HCT116 (cell line): ENCODE measurements at regions not wholly inside any gene's neighbourhood (a gene's known extent, or its start where the extent isn't known, plus 50 kb on each side); places are given as distances from the start of the nearest gene placed in this dataset.

Experiments used
- ATAC-seq: fragments of 200-7000 bp; cut with Tn5 transposase; 2 replicates; pipeline ENCODE4 v1.9.1; 2020; ENCODE audit warnings: mild to moderate bottlenecking, moderate library complexity
- BruUV-seq: library from RNA; stranded (reverse); fragments of 400-500 nt; replicated peaks from 2 replicates; lab custom pipeline; 2021; lab: Mats Ljungman, UMichigan
- CTCF ChIA-PET: fragments of 300-600 bp; sonication (Branson Sonifier 250); formaldehyde crosslinking; loops from one replicate; lab custom pipeline; 2021; ENCODE audit warnings: antibody characterized with exemption; lab: Charles Lee
- POLR2A ChIA-PET: fragments of 300-600, 350-600 bp; sonication (Branson Sonifier 250); formaldehyde crosslinking; loops from one replicate; lab custom pipeline; 2021; ENCODE audit warnings: antibody characterized with exemption; lab: Charles Lee
- RAD21 ChIA-PET, 2 experiments: fragments of 300-600 bp; sonication (Branson Sonifier 250); formaldehyde crosslinking; loops; one replicate each; lab custom pipeline; 2023; ENCODE audit warnings: low total read pairs in 2 of 2; ENCODE audit not compliant: uncharacterized antibody in 2 of 2, unreplicated experiment in 2 of 2, low non-redundant PET in 1 of 2; lab: Charles Lee
- DNase-seq: peaks from one replicate; pipeline ENCODE4 v3.0.0-alpha.2; 2010; ENCODE audit warnings: low read depth, low spot score
- H2AFZ ChIP-seq: fragments of 200-600 bp; shearing (Covaris generic), sonication (generic); 2 replicates; pipeline ENCODE4 v1.6.1; 2017; ENCODE audit warnings: low read depth, mixed run types, mixed read lengths, antibody characterized with exemption, low read length; ENCODE audit not compliant: poor library complexity, severe bottlenecking
- H3K27ac ChIP-seq: 2 replicates; pipeline ENCODE4 v1.5.1; 2012; ENCODE audit warnings: low read depth, low read length
- H3K27me3 ChIP-seq: fragments of 200-600 bp; sonication (generic); 2 replicates; pipeline ENCODE4 v1.6.1; 2016; ENCODE audit warnings: mixed run types, low read length, mixed read lengths; ENCODE audit not compliant: insufficient read depth
- H3K36me3 ChIP-seq, 2 experiments: fragments of 200-500 bp in 1 of 2; fragments of 200-600 bp in 1 of 2; sonication (Bioruptor generic) in 1 of 2; sonication (generic) in 1 of 2; 2 replicates each; pipeline versions ENCODE4 v1.5.1 to v1.6.1; 2014 to 2016; ENCODE audit warnings: low read length in 2 of 2, inconsistent platforms in 1 of 2, mixed read lengths in 1 of 2, mixed run types in 1 of 2; ENCODE audit not compliant: insufficient read depth in 2 of 2, control insufficient read depth in 1 of 2
- H3K4me1 ChIP-seq, 2 experiments: fragments of 200-600 bp in 1 of 2; sonication (generic) in 1 of 2; 2 replicates each; pipeline versions ENCODE4 v1.5.1 to v1.6.1; 2012 to 2017; ENCODE audit warnings: low read length in 2 of 2, inconsistent platforms in 1 of 2, mild to moderate bottlenecking in 1 of 2, mixed read lengths in 1 of 2, mixed run types in 1 of 2, moderate library complexity in 1 of 2; ENCODE audit not compliant: insufficient read depth in 2 of 2, control insufficient read depth in 1 of 2
- H3K4me2 ChIP-seq: fragments of 200-600 bp; sonication (generic); 2 replicates; pipeline ENCODE4 v1.6.1; 2017; ENCODE audit warnings: mixed run types, low read length, mixed read lengths
- H3K4me3 ChIP-seq, 2 experiments: fragments of 200-600 bp in 1 of 2; sonication (generic) in 1 of 2; replicated peaks in 1 of 2; 2 replicates each; pipeline ENCODE4 v1.5.1; 2011 to 2016; ENCODE audit warnings: low read length in 2 of 2, control low read depth in 1 of 2, low read depth in 1 of 2, mild to moderate bottlenecking in 1 of 2, mixed read lengths in 1 of 2, mixed run types in 1 of 2
- H3K79me2 ChIP-seq: fragments of 200-600 bp; sonication (generic); 2 replicates; pipeline ENCODE4 v1.6.1; 2017; ENCODE audit warnings: mild to moderate bottlenecking, mixed run types, low read length, moderate library complexity, mixed read lengths; ENCODE audit not compliant: insufficient read depth
- H3K9ac ChIP-seq: fragments of 200-600 bp; sonication (generic); 2 replicates; pipeline ENCODE4 v1.6.1; 2016; ENCODE audit warnings: low read length, mixed read lengths
- H3K9me2 ChIP-seq: fragments of 200-600 bp; sonication (generic), shearing (Covaris generic); 2 replicates; pipeline ENCODE4 v1.6.1; 2017; ENCODE audit warnings: mixed run types, mild to moderate bottlenecking, moderate library complexity; ENCODE audit not compliant: insufficient read depth
- H3K9me3 ChIP-seq, 2 experiments: fragments of 200-500 bp in 1 of 2; fragments of 200-600 bp in 1 of 2; sonication (Bioruptor generic) in 1 of 2; sonication (generic) in 1 of 2; 2 replicates each; pipeline ENCODE4 v1.6.1; 2014 to 2017; ENCODE audit warnings: low read length in 2 of 2, mixed read lengths in 2 of 2, inconsistent platforms in 1 of 2, low read depth in 1 of 2, mild to moderate bottlenecking in 1 of 2, mixed run types in 1 of 2, moderate library complexity in 1 of 2; ENCODE audit not compliant: control insufficient read depth in 1 of 2, insufficient read depth in 1 of 2
- H4K20me1 ChIP-seq: fragments of 200-600 bp; sonication (generic), shearing (Covaris generic); 2 replicates; pipeline ENCODE4 v1.6.1; 2017; ENCODE audit warnings: mixed run types, mild to moderate bottlenecking, moderate library complexity; ENCODE audit not compliant: insufficient read depth
- ATF3 ChIP-seq: IDR thresholded peaks from 2 replicates; pipeline ENCODE4 v1.6.1; 2012
- ELF1 ChIP-seq: IDR thresholded peaks from 2 replicates; pipeline ENCODE4 v1.6.1; 2012; ENCODE audit warnings: low read depth, borderline replicate concordance
- EZH2 ChIP-seq: fragments of 200-600 bp; sonication (generic); IDR thresholded peaks from 2 replicates; pipeline ENCODE4 v1.6.1; 2017; ENCODE audit warnings: antibody characterized with exemption, mixed run types
- FOSL1 ChIP-seq: IDR thresholded peaks from 2 replicates; pipeline ENCODE4 v1.6.1; 2012; ENCODE audit warnings: low read depth
- POLR2A ChIP-seq: IDR thresholded peaks from 2 replicates; pipeline ENCODE4 v1.7.0; 2011; ENCODE audit warnings: borderline replicate concordance; ENCODE audit not compliant: insufficient read depth, insufficient read length; ENCODE audit errors: extremely low read depth
- RAD21 ChIP-seq: IDR thresholded peaks from 2 replicates; pipeline ENCODE4 v1.6.1; 2012; ENCODE audit warnings: low read depth, mild to moderate bottlenecking
- REST ChIP-seq: IDR thresholded peaks from 2 replicates; pipeline ENCODE4 v1.6.1; 2012; ENCODE audit warnings: low read depth
- SRF ChIP-seq: IDR thresholded peaks from 2 replicates; pipeline ENCODE4 v1.6.1; 2012; ENCODE audit warnings: low read depth
- ZFX ChIP-seq: fragments of 450-650 bp; IDR thresholded peaks from 2 replicates; pipeline ENCODE4 v1.6.1; 2017
- ZNF274 ChIP-seq: fragments of 200-500 bp; sonication (Bioruptor generic); IDR thresholded peaks from 2 replicates; pipeline ENCODE4 v1.6.1; 2014; ENCODE audit warnings: mild to moderate bottlenecking, low read depth, low read length, inconsistent platforms
- intact Hi-C: fragments of 100-400 bp; cut with micrococcal nuclease; formaldehyde crosslinking; loops from 2 replicates; pipeline ENCODE4 v1.10.0; 2022
- TF ChIP-seq, protein P1 (sequence below): IDR thresholded peaks from 2 replicates; pipeline ENCODE4 v1.6.1; 2012
- TF ChIP-seq, protein P2 (sequence below), 3 experiments: fragments of 200-600 bp in 1 of 3; sonication (generic) in 1 of 3; IDR thresholded peaks in 2 of 3; conservative IDR thresholded peaks in 1 of 3; 2 replicates each; pipeline ENCODE4 v1.5.1; 2012 to 2017; ENCODE audit warnings: low read depth in 2 of 3, low read length in 2 of 3, antibody characterized with exemption in 1 of 3, borderline replicate concordance in 1 of 3, control low read depth in 1 of 3, mild to moderate bottlenecking in 1 of 3, mixed read lengths in 1 of 3, mixed run types in 1 of 3, moderate library complexity in 1 of 3; ENCODE audit not compliant: insufficient read depth in 1 of 3

- ATAC-seq, result peak; percentile 9
- TSS peak; percentile 84 for BruUV-seq
- intact Hi-C loops, result loop anchor here (1.0 to 5.0 kb wide), 6 partner anchors 9 to 949 kb away; a partner anchor contains a TSS
- H3K4me3 ChIP-seq, result peak overlapping the region; percentile 70 to 76
- H4K20me1 ChIP-seq, result no peaks in the 10 kb centered on the region
- peak overlapping the region; percentile 98 for H3K27ac ChIP-seq
- peaks cover 19 to 44% of the 10 kb centered on the region in 2 experiments for H3K4me1 ChIP-seq
- no peaks in the 10 kb centered on the region for H3K36me3 ChIP-seq
- peak overlapping the region; percentile 78 for H3K4me2 ChIP-seq
- H2AFZ ChIP-seq, result no peak overlapping the region
- peak; percentile 40 for DNase-seq
- no peaks in the 10 kb centered on the region for H3K9me3 ChIP-seq
- no peaks in the 10 kb centered on the region for H3K27me3 ChIP-seq
- POLR2A ChIA-PET, result interaction anchor here (1.0 to 8.5 kb wide), 33 partner anchors 9 to 1615 kb away, joined by 3 to 179 read pairs (median 7); a partner anchor contains a TSS
- CTCF ChIA-PET, result no interaction called here
- peak; percentile 38 for TF ChIP-seq POLR2A
- no peak for TF ChIP-seq ATF3
- no peak for TF ChIP-seq ZNF274
- TF ChIP-seq SRF, result no peak
- TF ChIP-seq, protein P1, sequence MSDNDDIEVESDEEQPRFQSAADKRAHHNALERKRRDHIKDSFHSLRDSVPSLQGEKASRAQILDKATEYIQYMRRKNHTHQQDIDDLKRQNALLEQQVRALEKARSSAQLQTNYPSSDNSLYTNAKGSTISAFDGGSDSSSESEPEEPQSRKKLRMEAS, result no peak
- TF ChIP-seq ELF1, result no peak
- H3K79me2 ChIP-seq, result 0 out of 2 replicates have a peak, but pooled peaks cover 7% of the 10 kb centered on the region
- H3K9me2 ChIP-seq, result no peaks in the 10 kb centered on the region
- RAD21 ChIA-PET, result no interaction called here
- peak overlapping the region; percentile 84 for H3K9ac ChIP-seq
These were observed 111.5 kb downstream of the HFE start for GRCh38 chr6:26198722-26199056.

DNA sequence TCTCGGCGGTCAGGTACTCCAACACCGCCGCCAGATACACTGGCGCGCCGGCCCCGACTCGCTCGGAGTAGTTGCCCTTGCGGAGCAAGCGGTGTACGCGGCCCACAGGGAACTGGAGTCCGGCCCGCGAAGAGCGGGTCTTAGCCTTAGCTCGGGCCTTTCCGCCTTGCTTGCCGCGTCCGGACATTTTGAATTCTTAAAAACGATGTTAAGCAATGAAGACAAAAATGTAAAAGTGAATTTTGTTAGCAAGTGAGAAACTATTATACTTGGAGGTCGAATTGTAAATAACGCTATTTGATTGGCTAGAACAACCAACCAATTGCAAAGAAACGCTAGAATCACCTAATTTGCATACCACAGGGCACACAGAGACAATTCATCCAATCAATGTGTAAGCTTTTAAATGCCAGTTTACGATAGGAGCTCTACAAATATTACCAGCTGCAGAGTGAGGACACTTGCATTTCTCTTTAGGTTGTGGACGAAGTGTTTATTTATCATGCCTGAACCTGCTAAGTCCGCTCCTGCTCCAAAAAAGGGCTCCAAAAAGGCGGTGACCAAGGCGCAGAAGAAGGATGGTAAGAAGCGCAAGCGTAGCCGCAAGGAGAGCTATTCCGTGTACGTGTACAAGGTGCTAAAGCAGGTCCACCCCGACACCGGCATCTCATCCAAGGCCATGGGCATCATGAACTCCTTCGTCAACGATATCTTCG lies 112.0 kb downstream of the HFE start:
- Histone ChIP-seq H3K36me3 (no peaks in the 10 kb centered on the region), H3K9me2 (no peaks in the 10 kb centered on the region), H4K20me1 (no peaks in the 10 kb centered on the region), H3K4me1 (peaks cover 21 to 49% of the 10 kb centered on the region in 2 experiments), H3K27ac (peak overlapping the region; percentile 98), H3K79me2 (0 out of 2 replicates have a peak, but pooled peaks cover 7% of the 10 kb centered on the region), H3K4me3 (peak overlapping the region; percentile 70 to 76), H2AFZ (no peak overlapping the region), H3K9ac (peak overlapping the region; percentile 84), H3K9me3 (no peaks in the 10 kb centered on the region), H3K4me2 (peak overlapping the region; percentile 78), H3K27me3 (no peaks in the 10 kb centered on the region)
- DNase-seq, result peak; percentile 95
- ChIA-PET POLR2A (interaction anchor here (0.7 to 8.5 kb wide), 42 partner anchors 8 to 1614 kb away, joined by 3 to 179 read pairs (median 5); a partner anchor contains a TSS), RAD21 (no interaction called here), CTCF (interaction anchor here (0.6 to 1.0 kb wide), 2 partner anchors 76 to 123 kb away, joined by 3 read pairs; a partner anchor contains a TSS)
- BruUV-seq, result no TSS peak
- intact Hi-C loops, result loop anchor here (1.0 to 5.0 kb wide), 6 partner anchors 10 to 948 kb away; a partner anchor contains a TSS
- peak; percentile 68 for ATAC-seq
- TF ChIP-seq ZFX (peak; percentile 70), EZH2 (no peak), RAD21 (no peak), FOSL1 (no peak), SRF (no peak), REST (no peak), ELF1 (no peak)
- TF ChIP-seq, protein P2, sequence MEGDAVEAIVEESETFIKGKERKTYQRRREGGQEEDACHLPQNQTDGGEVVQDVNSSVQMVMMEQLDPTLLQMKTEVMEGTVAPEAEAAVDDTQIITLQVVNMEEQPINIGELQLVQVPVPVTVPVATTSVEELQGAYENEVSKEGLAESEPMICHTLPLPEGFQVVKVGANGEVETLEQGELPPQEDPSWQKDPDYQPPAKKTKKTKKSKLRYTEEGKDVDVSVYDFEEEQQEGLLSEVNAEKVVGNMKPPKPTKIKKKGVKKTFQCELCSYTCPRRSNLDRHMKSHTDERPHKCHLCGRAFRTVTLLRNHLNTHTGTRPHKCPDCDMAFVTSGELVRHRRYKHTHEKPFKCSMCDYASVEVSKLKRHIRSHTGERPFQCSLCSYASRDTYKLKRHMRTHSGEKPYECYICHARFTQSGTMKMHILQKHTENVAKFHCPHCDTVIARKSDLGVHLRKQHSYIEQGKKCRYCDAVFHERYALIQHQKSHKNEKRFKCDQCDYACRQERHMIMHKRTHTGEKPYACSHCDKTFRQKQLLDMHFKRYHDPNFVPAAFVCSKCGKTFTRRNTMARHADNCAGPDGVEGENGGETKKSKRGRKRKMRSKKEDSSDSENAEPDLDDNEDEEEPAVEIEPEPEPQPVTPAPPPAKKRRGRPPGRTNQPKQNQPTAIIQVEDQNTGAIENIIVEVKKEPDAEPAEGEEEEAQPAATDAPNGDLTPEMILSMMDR (IDR thresholded peaks at IDR 0.05 in 2 of 3, conservative IDR thresholded peaks at IDR 0.05 in 1 of 3; ENCODE audit: borderline replicate concordance in 1 of 3, insufficient read depth in 1 of 3, low read depth in 2 of 3, low read length in 2 of 3), result no peak
